T-helper 17 cell (primary cell): ENCODE measurements at regions not wholly inside any gene's neighbourhood (a gene's known extent, or its start where the extent isn't known, plus 50 kb on each side); places are given as distances from the start of the nearest gene placed in this dataset.
"Not testable (repeated sequence)": the region's sequence is repeated elsewhere in the genome, so short reads cannot be mapped to it uniquely, and the experiment has no call there.

Experiments used
- ATAC-seq: fragments of 150-1000 bp; cut with Tn5 transposase; 2 replicates; pipeline ENCODE4 v1.10.0; 2021; ENCODE audit warnings: mild to moderate bottlenecking, moderate library complexity
- DNase-seq, 3 donors: peaks; one replicate each; pipeline versions ENCODE4 v3.0.0 to v3.0.0-alpha.2; 2020 to 2021
- H3K9me3 ChIP-seq: one replicate; pipeline ENCODE4 v1.7.0; 2013; ENCODE audit warnings: low read length, mild to moderate bottlenecking; ENCODE audit not compliant: control insufficient read depth, poor library complexity, severe bottlenecking
- H3K27ac Mint-ChIP-seq: one replicate; pipeline ENCODE4 v1.8.0; 2022; ENCODE audit warnings: mild to moderate bottlenecking, moderate library complexity, mixed read lengths
- H3K27me3 Mint-ChIP-seq: one replicate; pipeline ENCODE4 v1.8.0; 2022; ENCODE audit warnings: mixed read lengths
- H3K36me3 Mint-ChIP-seq: one replicate; pipeline ENCODE4 v1.8.0; 2022; ENCODE audit warnings: low read depth, mixed read lengths
- H3K4me1 Mint-ChIP-seq: one replicate; pipeline ENCODE4 v1.8.0; 2022; ENCODE audit warnings: mild to moderate bottlenecking, mixed read lengths
- H3K4me3 Mint-ChIP-seq: one replicate; pipeline ENCODE4 v1.8.0; 2022; ENCODE audit warnings: mild to moderate bottlenecking, moderate library complexity, mixed read lengths

GRCh38 chr7:113592924-113593323, 325.9 kb downstream of the PPP1R3A start:
- ATAC-seq, H3K27me3 Mint-ChIP-seq, H3K4me3 Mint-ChIP-seq, DNase-seq, H3K9me3 ChIP-seq, H3K36me3 Mint-ChIP-seq, H3K4me1 Mint-ChIP-seq, H3K27ac Mint-ChIP-seq: not testable (repeated sequence)

- no peak for ATAC-seq
- no peak overlapping the region for H3K4me3 Mint-ChIP-seq
- H3K36me3 Mint-ChIP-seq: no peaks in the 10 kb centered on the region
- no peak overlapping the region for H3K27ac Mint-ChIP-seq
- H3K9me3 ChIP-seq: no peaks in the 10 kb centered on the region
- H3K27me3 Mint-ChIP-seq: no peaks in the 10 kb centered on the region
- DNase-seq: no peak
- H3K4me1 Mint-ChIP-seq: no peaks in the 10 kb centered on the region
These were observed 336.3 kb downstream of the PPP1R3A start for GRCh38 chr7:113582471-113582870.

GRCh38 chr7:113563257-113563656, 355.6 kb downstream of the PPP1R3A start:
- not testable (repeated sequence) for H3K27me3 Mint-ChIP-seq, H3K9me3 ChIP-seq, DNase-seq, H3K4me1 Mint-ChIP-seq, ATAC-seq, H3K27ac Mint-ChIP-seq, H3K4me3 Mint-ChIP-seq, H3K36me3 Mint-ChIP-seq

GRCh38 chr7:113562801-113563200, 356.0 kb downstream of the PPP1R3A start:
- no peaks in the 10 kb centered on the region for H3K9me3 ChIP-seq
- no peak overlapping the region for H3K27ac Mint-ChIP-seq
- no peaks in the 10 kb centered on the region for H3K27me3 Mint-ChIP-seq
- H3K4me3 Mint-ChIP-seq: no peak overlapping the region
- H3K4me1 Mint-ChIP-seq: no peaks in the 10 kb centered on the region
- ATAC-seq (no peak), DNase-seq (no peak)
- H3K36me3 Mint-ChIP-seq: no peaks in the 10 kb centered on the region

GRCh38 chr7:113562242-113562641, 356.6 kb downstream of the PPP1R3A start:
- Mint-ChIP-seq H3K27me3 (no peaks in the 10 kb centered on the region), H3K4me3 (no peak overlapping the region), H3K27ac (no peak overlapping the region), H3K4me1 (no peaks in the 10 kb centered on the region), H3K36me3 (no peaks in the 10 kb centered on the region)
- DNase-seq (no peak), ATAC-seq (no peak)
- no peaks in the 10 kb centered on the region for H3K9me3 ChIP-seq

GRCh38 chr7:113561446-113561845, 357.4 kb downstream of the PPP1R3A start:
- no peak overlapping the region for H3K27ac Mint-ChIP-seq
- H3K27me3 Mint-ChIP-seq: no peaks in the 10 kb centered on the region

GRCh38 chr7:113550966-113551365, 367.8 kb downstream of the PPP1R3A start:
- H3K27ac Mint-ChIP-seq: no peak overlapping the region
- H3K4me3 Mint-ChIP-seq: no peak overlapping the region
- no peaks in the 10 kb centered on the region for H3K4me1 Mint-ChIP-seq
- H3K9me3 ChIP-seq: no peaks in the 10 kb centered on the region
- H3K27me3 Mint-ChIP-seq: no peaks in the 10 kb centered on the region
- no peaks in the 10 kb centered on the region for H3K36me3 Mint-ChIP-seq
- DNase-seq (no peak), ATAC-seq (no peak)

More at GRCh38 chr7:113561446-113561845, 357.4 kb downstream of the PPP1R3A start:
- ATAC-seq (no peak), DNase-seq (no peak)
- no peaks in the 10 kb centered on the region for H3K36me3 Mint-ChIP-seq
- no peak overlapping the region for H3K4me3 Mint-ChIP-seq
- no peaks in the 10 kb centered on the region for H3K4me1 Mint-ChIP-seq
- no peaks in the 10 kb centered on the region for H3K9me3 ChIP-seq

- ATAC-seq: no peak
- H3K27ac Mint-ChIP-seq: no peak overlapping the region
- H3K27me3 Mint-ChIP-seq: no peaks in the 10 kb centered on the region
- no peaks in the 10 kb centered on the region for H3K4me1 Mint-ChIP-seq
- no peak overlapping the region for H3K4me3 Mint-ChIP-seq
- no peak for DNase-seq
- H3K9me3 ChIP-seq: no peaks in the 10 kb centered on the region
- no peaks in the 10 kb centered on the region for H3K36me3 Mint-ChIP-seq
These were observed 370.2 kb downstream of the PPP1R3A start for GRCh38 chr7:113548561-113548960.

- ATAC-seq: no peak
- no peaks in the 10 kb centered on the region for H3K27me3 Mint-ChIP-seq
- H3K36me3 Mint-ChIP-seq: no peaks in the 10 kb centered on the region
- no peaks in the 10 kb centered on the region for H3K9me3 ChIP-seq
- H3K4me1 Mint-ChIP-seq: no peaks in the 10 kb centered on the region
- H3K4me3 Mint-ChIP-seq: no peak overlapping the region
- DNase-seq: no peak
- H3K27ac Mint-ChIP-seq: no peak overlapping the region
These were observed 370.7 kb downstream of the PPP1R3A start for GRCh38 chr7:113548137-113548536.

- DNase-seq (no peak), ATAC-seq (no peak)
- no peaks in the 10 kb centered on the region for H3K27me3 Mint-ChIP-seq
- H3K27ac Mint-ChIP-seq: no peak overlapping the region
- no peaks in the 10 kb centered on the region for H3K4me1 Mint-ChIP-seq
- H3K4me3 Mint-ChIP-seq: no peak overlapping the region
- no peaks in the 10 kb centered on the region for H3K9me3 ChIP-seq
- H3K36me3 Mint-ChIP-seq: no peaks in the 10 kb centered on the region
These were observed 397.3 kb downstream of the PPP1R3A start for GRCh38 chr7:113521468-113521867.

- Mint-ChIP-seq H3K4me3 (no peak overlapping the region), H3K27ac (no peak overlapping the region), H3K27me3 (no peaks in the 10 kb centered on the region), H3K36me3 (no peaks in the 10 kb centered on the region), H3K4me1 (no peaks in the 10 kb centered on the region)
- no peaks in the 10 kb centered on the region for H3K9me3 ChIP-seq
- ATAC-seq (no peak), DNase-seq (no peak)
These were observed 399.3 kb downstream of the PPP1R3A start for GRCh38 chr7:113519472-113519871.

- no peaks in the 10 kb centered on the region for H3K9me3 ChIP-seq
- Mint-ChIP-seq H3K27ac (no peak overlapping the region), H3K36me3 (no peaks in the 10 kb centered on the region), H3K27me3 (no peaks in the 10 kb centered on the region), H3K4me1 (no peaks in the 10 kb centered on the region), H3K4me3 (no peak overlapping the region)
- DNase-seq (no peak), ATAC-seq (no peak)
These were observed 386.3 kb upstream of the SMIM30 start for GRCh38 chr7:113504691-113505090.

- Mint-ChIP-seq H3K4me3 (no peak overlapping the region), H3K27ac (no peak overlapping the region), H3K4me1 (no peaks in the 10 kb centered on the region), H3K27me3 (no peaks in the 10 kb centered on the region), H3K36me3 (no peaks in the 10 kb centered on the region)
- ATAC-seq: no peak
- H3K9me3 ChIP-seq: no peaks in the 10 kb centered on the region
- no peak for DNase-seq
These were observed 385.8 kb upstream of the SMIM30 start for GRCh38 chr7:113504142-113504541.

- H3K27me3 Mint-ChIP-seq, DNase-seq, H3K27ac Mint-ChIP-seq, H3K9me3 ChIP-seq, H3K36me3 Mint-ChIP-seq, H3K4me1 Mint-ChIP-seq, H3K4me3 Mint-ChIP-seq, ATAC-seq: not testable (repeated sequence)
These were observed 378.2 kb upstream of the SMIM30 start for GRCh38 chr7:113496586-113496985.
